GM19463 (cell line): ENCODE measurements at regions not wholly inside any gene's neighbourhood (a gene's known extent, or its start where the extent isn't known, plus 50 kb on each side); places are given as distances from the start of the nearest gene placed in this dataset.
"Not testable (repeated sequence)": the region's sequence is repeated elsewhere in the genome, so short reads cannot be mapped to it uniquely, and the experiment has no call there.

Experiments
- ATAC-seq: cut with Tn5 transposase; IDR thresholded peaks from one replicate; pipeline ENCODE4 v1.9.1; 2021; ENCODE audit warnings: mild to moderate bottlenecking, moderate library complexity; ENCODE audit not compliant: unreplicated experiment

- no peak for ATAC-seq
Observed at GRCh38 chr7:130789436-130789835, 55.4 kb upstream of the KLF14 start.

GRCh38 chr7:130791746-130792145, 57.7 kb upstream of the KLF14 start:
- no peak for ATAC-seq

GRCh38 chr7:130793855-130794618, 60.0 kb upstream of the KLF14 start:
- no peak for ATAC-seq

GRCh38 chr7:130794619-130794922, 60.6 kb upstream of the KLF14 start:
- no peak for ATAC-seq

- not testable (repeated sequence) for ATAC-seq
Observed at GRCh38 chr7:130796425-130796824, 62.4 kb upstream of the KLF14 start.

GRCh38 chr7:130803127-130803526, 69.1 kb upstream of the KLF14 start:
- ATAC-seq, result no peak

GRCh38 chr7:130804220-130804619, 70.2 kb upstream of the KLF14 start:
- ATAC-seq, result no peak

- ATAC-seq, result not testable (repeated sequence)
Observed at GRCh38 chr7:130812819-130813218, 78.8 kb upstream of the KLF14 start.

GRCh38 chr7:130814778-130815335, 80.8 kb upstream of the KLF14 start:
- no peak for ATAC-seq

GRCh38 chr7:130818056-130818455, 84.0 kb upstream of the KLF14 start:
- ATAC-seq, result no peak

- no peak for ATAC-seq
Observed at GRCh38 chr7:130821864-130822263, 87.9 kb upstream of the KLF14 start.

GRCh38 chr7:130822642-130823041, 88.6 kb upstream of the KLF14 start:
- ATAC-seq, result no peak

- ATAC-seq, result no peak
Observed at GRCh38 chr7:130823060-130823459, 89.1 kb upstream of the KLF14 start.

GRCh38 chr7:130825819-130826218, 91.8 kb upstream of the KLF14 start:
- no peak for ATAC-seq

- ATAC-seq, result no peak
Observed at GRCh38 chr7:130829415-130829814, 95.4 kb upstream of the KLF14 start.

- no peak for ATAC-seq
Observed at GRCh38 chr7:130831322-130831721, 97.3 kb upstream of the KLF14 start.

GRCh38 chr7:130831817-130832481, 97.9 kb upstream of the KLF14 start:
- no peak for ATAC-seq

- ATAC-seq, result no peak
Observed at GRCh38 chr7:130838738-130839137, 104.7 kb upstream of the KLF14 start.

GRCh38 chr7:130840599-130840998, 106.6 kb upstream of the KLF14 start:
- ATAC-seq, result no peak

GRCh38 chr7:130841416-130841815, 107.4 kb upstream of the KLF14 start:
- no peak for ATAC-seq

GRCh38 chr7:130843703-130844102, 109.7 kb upstream of the KLF14 start:
- ATAC-seq, result no peak

- no peak for ATAC-seq
Observed at GRCh38 chr7:130844811-130845580, 111.0 kb upstream of the KLF14 start.
